Retinal pigment epithelial cell (primary cell): ENCODE measurements at regions not wholly inside any gene's neighbourhood (a gene's known extent, or its start where the extent isn't known, plus 50 kb on each side); places are given as distances from the start of the nearest gene placed in this dataset.

ENCODE experiments used
- DNase-seq: peaks from one replicate; pipeline ENCODE4 v3.0.0-alpha.2; 2010; ENCODE audit warnings: low read depth
- H3K4me3 ChIP-seq: 2 replicates; pipeline ENCODE4 v1.5.1; 2011; ENCODE audit warnings: mild to moderate bottlenecking, low read length, control low read depth, moderate library complexity
- CTCF ChIP-seq: conservative IDR thresholded peaks from 2 replicates; pipeline ENCODE4 v1.5.1; 2011; ENCODE audit warnings: low read depth, low read length, control low read depth, inconsistent platforms

GRCh38 chr10:44569193-44570091 is 184.5 kb upstream of the CXCL12 start:
- DNase-seq, result peak; percentile 8
- no peak overlapping the region for H3K4me3 ChIP-seq
- no peak for TF ChIP-seq CTCF

- no peak for DNase-seq
- no peak for TF ChIP-seq CTCF
- H3K4me3 ChIP-seq, result no peak overlapping the region
These were observed 186.8 kb upstream of the CXCL12 start for GRCh38 chr10:44571701-44572100.

DNA sequence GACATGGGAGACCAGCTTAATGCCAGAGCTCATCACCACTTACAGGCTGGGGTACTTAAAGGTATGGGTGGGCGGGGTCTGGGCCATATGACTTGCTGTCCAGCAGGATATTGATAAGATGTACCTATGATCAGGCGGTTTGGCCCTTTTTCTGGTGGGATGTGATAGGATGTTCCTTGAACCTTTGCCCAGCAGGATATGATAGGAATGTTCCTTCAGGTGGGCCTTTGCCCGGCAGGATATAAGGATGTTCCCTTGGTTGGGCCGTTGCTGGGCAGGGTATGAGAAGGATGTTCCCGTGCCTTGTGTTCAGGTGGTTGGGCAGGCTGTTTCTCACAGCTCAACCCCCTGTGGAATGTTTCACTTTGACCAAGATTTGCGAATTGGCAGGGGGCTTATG is 187.2 kb upstream of the CXCL12 start:
- H3K4me3 ChIP-seq, result no peak overlapping the region
- no peak for TF ChIP-seq CTCF
- no peak for DNase-seq

GRCh38 chr10:44573821-44574220 is 188.9 kb upstream of the CXCL12 start:
- no peak for DNase-seq
- H3K4me3 ChIP-seq, result no peak overlapping the region
- TF ChIP-seq CTCF, result no peak

- TF ChIP-seq CTCF, result no peak
- no peak overlapping the region for H3K4me3 ChIP-seq
- DNase-seq, result no peak
These were observed 189.9 kb upstream of the CXCL12 start for GRCh38 chr10:44574596-44575480.

DNA sequence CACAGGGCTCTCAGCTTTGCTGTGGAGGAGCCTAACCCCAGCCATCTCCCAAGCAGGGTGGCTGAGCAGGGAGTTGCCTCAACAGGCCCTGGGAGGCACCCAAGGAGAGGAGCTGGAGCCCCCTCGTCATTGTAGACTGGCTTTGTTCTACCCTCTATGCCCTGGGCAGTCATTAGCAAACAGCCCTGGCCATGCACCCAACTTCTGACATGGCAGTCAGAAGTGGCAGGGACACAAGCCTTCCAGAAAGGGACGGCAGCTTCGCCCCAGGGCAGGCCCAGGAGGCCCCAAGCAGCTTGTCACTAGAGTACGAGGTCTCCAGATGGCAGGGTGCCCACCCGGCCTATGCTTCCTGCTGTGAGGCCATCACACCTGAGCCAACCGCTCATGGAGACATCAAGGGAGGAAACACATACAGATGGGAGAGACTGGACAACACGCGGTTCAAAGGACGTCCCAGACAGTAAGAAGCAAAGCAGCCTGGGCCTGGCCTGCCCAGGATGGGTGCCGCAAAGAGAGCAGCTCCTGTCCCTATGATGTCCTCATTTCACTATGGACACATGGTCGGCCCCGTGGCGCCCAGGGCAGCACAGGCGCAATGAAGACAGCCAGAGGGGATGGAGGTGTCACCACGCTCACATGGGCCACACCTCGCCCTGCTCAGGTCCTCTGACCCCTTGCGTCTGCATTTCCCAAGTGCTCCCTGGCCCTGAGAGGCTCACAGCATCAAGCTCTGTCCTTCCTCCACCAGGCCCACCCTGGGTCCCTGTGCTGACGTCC is 190.9 kb upstream of the CXCL12 start:
- no peak for TF ChIP-seq CTCF

More for the DNA sequence above, 190.9 kb upstream of the CXCL12 start:
- no peak for DNase-seq
- no peak overlapping the region for H3K4me3 ChIP-seq
